Fibroblast of skin of abdomen (primary cell): ENCODE measurements at regions not wholly inside any gene's neighbourhood (a gene's known extent, or its start where the extent isn't known, plus 50 kb on each side); places are given as distances from the start of the nearest gene placed in this dataset.

Experiments used
- DNase-seq: peaks from one replicate; pipeline ENCODE4 v3.0.0-alpha.2; 2013

DNA sequence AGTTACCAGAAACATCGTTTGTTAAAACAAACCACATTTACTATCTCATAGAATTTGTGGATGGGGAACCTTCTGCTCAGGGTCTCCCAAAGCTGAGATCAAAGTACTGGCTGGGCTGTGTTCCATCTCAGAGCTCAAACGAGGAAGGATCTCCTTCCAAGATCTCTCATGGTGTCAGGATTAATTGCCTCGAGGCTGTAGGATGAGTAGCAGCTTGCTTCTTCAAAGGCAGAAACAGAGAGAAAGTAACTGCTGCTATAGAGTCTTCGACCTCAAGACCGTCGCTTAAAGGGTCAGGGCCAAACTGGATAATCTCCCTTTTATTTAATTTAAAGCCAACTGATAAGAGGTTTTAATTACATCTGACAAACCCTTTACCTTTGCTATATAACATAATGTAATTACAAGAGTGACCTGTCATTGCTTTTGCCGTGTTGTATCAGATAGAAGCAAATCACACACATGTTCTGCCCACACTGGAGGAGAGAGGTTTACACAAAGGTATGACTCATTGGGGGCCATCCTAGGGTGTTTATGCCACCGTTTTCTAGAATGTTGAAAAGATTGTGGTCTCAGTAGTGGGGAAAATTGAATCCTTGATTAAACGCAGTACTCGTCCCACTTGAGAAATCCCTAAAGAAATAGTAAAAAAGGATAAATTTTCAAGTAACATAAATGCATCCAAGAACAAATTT is 868.8 kb upstream of the TMEM132C start:
- peak; percentile 21 for DNase-seq

DNA sequence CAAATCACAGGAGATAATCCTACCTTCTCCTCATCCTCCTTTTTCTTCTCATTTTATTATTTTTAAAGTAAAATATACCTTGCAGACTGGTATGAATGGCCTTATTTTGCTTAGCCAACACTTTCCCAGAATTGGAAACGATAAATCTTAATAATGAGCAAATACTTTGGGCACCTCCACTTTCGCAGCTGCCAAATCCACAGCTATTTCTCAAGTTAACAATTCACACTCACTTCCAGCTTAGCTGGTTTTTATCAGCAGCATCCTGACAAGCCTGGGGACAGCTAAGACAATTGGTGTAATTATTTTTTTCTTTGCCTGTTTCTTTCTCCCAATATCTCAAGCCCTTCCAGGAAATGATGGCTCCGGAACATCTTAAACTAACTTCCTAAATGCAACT is 867.5 kb upstream of the TMEM132C start:
- no peak for DNase-seq

DNA sequence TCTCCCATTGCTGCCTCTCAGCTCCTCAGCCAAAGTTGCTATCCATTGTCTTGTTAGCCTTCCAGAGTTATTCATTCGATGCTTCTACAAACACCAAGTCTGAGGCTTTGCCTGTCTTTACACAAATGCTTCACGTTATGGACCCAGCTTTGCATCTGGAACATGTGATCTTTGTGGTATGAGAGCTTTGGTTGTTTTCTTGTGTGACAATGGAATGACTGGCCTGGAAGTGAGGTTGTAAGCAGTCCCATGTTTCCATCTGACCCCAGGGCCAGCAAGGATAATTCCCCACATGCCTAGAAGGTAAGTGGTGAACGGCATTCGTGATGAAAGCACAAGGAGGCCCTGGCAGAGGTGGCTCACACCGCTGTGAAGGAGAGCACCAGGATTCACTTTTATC is 866.7 kb upstream of the TMEM132C start:
- DNase-seq = peak; percentile 18

DNA sequence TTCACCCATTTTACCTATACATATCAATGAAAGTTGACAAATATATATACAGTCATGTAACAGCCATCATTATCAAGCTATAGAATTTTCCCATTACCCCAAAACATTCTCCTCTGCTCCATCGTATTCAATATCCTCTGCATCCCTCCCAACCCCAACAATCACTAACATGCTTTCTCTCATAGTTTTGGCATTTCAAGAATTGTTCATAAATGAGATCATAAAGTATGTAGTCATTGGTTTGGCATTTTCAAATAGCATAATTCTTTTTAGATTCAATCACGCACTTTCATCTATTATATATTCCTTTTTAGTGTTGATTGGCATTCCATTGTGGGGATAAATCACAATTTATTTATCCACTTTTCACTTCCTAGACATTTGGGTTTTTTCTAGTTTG is 866.0 kb upstream of the TMEM132C start:
- DNase-seq = peak; percentile 73

DNA sequence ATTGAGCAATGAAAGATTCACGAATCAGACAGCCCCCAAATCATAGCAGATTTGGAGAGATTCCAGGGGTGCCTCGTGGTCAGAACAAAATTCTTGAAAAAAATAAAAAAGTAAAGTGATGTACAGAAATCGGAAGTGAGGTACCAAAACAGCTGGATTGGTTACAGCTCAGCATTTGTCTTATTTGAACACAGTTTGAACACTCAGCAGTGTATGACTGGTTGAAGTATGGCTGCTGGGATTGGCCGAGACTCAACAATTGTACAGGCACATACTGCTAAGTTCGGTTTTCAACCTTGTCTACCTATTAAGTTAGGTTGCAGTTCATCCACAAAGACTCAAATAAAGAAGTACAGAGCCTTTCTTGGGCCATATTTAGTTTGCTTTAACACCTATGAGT is 865.4 kb upstream of the TMEM132C start:
- no peak for DNase-seq

DNA sequence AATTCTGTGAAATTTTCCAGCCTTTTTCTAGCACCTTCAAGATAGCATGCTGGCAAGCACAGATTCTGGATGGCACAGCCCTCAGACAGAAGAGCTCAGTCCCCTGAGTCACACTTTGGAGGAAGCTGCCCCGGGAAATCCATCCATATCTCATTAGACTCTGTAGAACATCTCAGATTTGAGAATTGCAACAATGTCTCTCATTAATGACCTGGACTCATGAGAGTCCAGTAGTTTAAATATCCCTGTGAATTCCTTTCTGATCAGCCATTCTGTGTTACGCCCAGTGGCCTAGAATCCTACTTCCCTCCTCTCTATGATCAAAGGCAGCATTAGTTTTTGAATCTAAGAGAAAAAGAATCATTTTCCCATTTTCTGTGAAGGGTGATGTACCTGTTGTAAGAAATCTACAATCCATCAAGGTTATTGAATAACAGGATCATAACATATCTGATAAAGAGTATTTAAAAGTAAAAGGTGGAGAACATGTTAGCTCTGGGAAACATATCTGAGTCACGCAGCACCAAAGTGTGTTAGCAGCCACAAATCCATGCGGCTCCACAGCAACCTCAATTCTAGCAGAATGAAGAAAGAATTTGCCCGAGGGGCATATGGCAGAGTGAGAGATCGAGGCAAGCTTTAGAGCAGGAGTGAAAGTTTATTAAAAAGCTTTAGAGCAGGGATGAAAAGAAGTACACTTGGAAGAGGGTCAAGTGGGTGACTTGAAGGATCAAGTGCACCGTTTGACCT is 855.6 kb upstream of the TMEM132C start:
- no peak for DNase-seq

DNA sequence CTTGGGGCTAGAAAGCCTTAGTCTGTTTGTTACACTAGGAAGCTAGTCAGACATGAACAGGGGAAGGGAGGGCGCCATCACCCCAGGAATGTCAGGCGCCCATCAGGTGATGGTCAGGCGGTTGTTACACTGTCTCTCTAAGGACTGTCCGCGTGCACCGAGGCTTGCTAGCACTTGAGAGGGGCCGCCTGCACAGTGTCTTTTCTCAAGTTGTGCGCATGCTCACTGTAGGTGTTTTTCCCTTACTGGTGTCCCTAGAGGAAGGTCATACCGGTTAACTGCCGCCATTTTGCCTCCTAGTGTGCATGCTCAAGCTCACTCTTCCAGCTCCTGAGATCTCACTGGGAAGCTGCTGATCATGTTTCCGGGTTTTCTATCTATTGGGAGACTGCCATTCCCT is 855.0 kb upstream of the TMEM132C start:
- DNase-seq = no peak

DNA sequence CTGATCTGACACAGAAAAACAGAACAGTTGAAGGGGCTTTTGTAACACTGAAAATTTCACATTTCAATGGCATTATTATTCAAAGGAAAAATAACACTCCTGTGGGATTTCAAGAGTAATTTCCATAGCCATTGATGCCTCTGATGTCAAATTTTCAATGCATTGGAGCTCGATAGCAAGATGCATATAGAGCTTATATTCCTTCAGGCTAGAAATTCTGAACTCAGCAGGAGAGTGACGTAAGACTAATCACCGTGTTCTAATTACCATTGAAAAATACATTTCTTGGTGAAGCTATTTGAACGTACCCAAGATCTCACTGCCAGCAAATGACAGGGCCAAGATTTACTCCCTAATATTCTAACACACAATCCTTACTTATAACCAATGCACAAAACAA is 854.1 kb upstream of the TMEM132C start:
- DNase-seq = no peak

DNA sequence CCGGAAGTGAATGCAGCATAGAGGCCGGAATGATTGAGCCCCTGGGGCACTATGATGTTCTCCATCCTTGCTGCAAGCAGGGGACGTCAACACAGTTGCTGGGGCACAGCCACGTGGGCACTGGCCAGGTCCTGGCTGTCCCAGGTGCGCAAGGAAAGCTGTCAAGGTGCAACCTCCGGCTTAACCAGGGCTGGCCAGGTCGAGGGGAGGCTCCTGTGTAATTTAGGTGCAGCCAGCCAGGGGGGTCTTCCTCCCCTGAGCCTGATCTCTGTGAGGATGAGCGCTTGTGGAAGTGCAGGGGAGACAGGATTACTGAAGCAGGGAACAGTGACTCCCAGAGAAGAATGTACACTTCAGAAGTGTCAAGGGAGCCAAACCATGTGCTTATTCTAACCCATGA is 852.8 kb upstream of the TMEM132C start:
- no peak for DNase-seq

DNA sequence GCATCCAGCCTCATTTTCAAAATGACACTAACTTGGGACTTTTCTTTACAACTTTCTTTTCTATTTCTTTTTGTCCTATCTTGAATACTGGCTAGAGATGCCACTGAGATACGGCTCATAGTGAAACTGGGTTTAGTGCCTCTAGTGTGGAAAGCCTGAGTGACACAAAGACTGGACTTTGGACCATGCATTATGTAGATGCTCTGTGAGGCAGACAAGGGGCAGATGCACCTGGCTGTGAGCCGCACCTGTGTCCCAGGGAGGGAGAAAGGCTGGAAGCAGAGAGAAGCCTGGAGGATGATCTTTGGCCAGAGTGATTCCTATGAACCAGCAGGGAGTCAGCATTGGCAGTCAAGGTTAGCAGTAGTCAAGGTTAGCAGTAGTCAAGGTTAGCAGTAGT is 852.3 kb upstream of the TMEM132C start:
- no peak for DNase-seq

DNA sequence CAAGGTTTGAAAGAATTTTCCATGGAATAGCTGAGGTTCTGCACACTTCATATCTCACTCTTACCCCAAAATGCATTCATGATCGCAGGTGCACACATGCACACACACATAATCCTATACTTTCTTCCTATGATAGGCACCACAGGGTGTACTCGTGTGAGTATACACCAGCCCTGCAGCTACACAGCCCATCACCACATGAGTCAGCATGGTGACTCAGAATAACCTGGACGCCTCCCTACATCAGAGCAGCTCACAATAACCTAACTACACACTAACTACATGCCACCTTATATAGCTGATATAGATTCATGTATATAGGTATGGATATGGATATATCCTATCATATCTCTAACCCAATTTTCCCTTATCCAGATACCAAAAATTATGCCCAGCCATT is 850.2 kb upstream of the TMEM132C start:
- DNase-seq = no peak

DNA sequence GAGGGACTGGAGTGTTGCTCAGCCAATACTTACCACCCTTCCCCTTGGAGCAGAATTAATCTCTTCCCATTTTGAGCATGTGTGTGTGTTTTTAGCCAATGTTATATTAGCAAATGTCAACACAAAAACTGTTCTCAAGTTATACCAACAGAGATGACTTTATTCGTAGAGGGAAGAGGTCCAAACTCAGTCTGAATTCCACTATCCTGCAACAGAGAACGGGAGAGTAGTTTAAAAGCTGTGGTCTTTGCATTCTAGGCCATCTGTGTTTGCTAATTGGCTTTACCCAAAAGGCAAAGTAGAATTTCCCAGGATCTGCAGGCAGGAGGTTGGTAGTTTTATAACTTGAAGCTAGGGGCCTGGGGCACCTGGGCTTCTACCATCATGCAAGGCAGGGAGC is 847.9 kb upstream of the TMEM132C start:
- no peak for DNase-seq

DNA sequence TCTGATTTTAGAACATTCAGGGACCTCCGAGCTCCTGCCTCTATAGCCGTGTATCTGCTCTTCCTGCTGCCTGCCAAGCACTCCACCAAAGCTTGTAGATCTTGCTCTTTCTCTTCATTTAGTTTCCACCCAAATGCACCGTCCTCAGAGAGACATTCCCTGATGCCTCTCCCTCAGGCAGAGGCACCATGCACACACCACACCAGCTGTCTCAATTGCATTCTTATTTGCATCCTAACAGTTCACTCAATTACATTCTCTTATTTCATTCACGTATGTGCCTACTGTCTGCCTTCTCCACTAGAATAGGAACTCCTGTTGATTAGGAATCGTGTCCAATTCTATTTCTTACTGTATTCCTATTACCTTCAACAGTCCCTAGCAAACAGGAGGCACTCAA is 845.4 kb upstream of the TMEM132C start:
- no peak for DNase-seq

DNA sequence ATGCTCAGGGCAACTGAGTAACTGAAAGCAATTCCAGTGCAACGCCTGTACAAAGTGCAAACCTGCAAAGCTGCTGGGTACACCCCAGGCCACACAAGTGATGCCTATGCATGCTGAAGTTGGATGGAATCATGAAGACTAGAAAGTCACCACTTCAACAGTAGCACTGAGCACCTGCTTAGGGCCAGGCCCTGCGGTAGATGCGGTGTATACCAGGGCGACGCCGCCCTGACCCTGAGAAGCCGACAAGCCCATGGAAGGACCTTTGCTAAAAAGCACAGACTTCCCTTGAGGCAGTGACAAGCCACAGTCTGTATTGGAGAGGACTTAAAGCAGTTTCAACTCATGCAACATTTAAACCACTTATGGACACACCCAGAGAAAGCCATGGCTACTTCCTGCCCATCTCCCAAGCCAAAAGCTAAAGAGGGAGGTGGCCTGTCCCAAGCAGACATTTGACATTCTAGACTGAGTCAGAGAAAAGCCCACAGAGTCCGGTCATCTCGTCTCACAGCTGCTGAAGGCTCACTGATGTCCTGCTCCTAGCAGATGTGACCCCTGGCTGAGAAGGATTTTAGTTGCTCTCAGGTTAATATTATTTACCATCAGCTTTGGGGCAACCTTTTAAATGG is 843.9 kb upstream of the TMEM132C start:
- no peak for DNase-seq

DNA sequence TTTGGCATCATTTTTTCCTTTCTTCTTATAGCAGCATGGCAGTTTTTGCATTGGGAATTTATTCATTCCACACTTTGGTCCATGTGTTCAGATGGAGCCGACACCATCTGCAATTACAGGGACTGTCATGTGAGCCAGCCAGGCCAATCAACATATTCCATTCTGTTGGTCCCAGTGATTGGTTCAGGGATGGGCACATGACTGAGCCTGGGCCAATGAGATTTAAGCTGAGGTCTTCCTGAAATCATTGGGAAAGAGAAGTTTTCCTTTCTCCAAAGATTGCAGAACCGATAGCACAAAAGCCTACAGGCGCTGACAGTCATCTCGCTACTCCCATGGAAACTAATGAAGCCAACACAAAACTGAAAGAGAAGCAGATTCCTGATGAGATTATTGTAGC is 841.5 kb upstream of the TMEM132C start:
- DNase-seq = no peak

DNA sequence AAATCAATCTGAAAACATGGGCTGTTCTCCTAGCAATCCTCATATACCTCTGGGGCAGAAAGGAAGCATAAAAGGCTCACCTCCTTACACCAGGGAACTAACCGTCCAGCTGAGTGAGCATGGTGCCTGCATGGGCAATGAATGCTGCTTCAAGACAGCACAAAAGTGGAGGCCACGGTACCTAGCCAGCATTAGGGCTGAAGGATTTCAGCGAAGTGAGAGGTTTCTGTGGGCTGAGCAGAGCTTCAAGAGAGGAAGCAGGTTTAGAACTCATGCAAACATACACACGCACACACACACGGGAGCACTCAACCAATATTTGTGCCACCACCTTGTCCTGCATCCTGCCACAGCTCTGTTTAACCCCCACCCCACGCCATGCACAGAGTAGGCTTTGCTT is 838.5 kb upstream of the TMEM132C start:
- no peak for DNase-seq

DNA sequence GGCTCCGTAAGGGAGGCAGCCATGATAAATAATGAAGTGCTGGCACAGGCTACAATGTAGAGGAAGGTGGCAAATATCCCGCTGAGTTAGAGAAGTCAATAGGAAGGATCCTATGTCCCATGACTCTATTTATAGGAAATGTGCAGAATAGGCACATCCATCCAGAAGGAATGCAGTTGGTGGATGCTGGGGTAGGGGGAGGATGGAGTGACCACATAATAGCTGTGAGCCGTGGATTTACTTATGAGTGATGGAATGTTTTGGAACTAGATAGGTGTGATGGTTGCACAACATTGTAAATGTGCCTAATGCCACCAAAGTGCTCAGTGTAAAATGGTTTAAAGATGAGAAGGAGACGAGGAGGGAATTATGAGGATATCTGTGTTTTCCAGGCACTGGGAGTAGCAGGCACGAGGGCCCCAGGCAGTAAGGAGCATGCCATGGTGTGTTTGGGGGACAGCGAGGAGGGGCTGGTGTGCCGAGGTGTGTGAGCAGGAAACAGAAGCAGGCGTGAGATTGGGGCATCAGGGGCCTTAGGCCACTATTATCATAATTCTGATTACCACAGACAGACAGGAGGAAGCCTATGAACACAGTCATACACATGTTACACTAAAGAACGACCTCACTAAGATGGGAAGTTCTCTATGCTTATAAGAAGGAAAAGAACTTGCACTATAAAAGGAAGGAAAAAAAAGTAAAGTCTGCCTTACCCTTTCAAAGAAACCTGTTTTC is 837.3 kb upstream of the TMEM132C start:
- DNase-seq = peak; percentile 34

DNA sequence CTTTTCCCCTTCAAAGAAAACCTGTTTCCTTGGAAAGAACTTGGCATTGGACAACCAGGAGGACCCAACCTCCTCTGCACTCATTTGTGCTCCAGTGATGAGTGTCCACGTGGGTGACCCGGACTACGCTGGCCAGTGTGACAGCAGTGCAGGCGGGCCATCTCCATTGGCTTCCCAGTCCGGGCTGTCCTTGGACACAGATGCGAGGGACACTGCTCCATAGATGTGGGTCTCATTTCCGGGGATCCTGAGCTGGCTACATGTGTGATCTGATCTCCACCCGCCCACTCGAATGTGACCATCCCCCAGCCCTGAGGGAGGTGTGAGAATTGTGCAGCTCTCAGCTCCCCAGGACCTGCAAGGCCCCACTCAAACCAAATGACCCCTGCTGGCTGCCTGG is 836.6 kb upstream of the TMEM132C start:
- DNase-seq = no peak

DNA sequence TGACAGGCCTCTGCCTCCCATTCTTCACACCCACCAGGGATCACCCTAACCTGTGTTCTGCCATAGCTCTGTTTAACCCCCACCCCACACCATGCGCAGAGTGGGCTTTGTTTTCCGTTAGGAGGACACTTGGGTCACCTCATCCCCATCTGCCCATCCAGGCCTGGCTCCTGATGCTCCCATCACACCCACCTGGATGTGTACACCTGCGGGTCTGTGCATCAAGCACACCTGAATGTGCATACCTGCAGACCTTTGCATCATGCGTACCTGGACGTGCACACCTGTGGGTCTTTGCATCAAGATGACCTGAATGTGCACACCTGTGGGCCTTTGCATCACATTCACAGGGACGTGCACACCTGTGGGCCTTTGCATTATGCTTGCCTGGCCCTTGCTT is 835.8 kb upstream of the TMEM132C start:
- DNase-seq = no peak

DNA sequence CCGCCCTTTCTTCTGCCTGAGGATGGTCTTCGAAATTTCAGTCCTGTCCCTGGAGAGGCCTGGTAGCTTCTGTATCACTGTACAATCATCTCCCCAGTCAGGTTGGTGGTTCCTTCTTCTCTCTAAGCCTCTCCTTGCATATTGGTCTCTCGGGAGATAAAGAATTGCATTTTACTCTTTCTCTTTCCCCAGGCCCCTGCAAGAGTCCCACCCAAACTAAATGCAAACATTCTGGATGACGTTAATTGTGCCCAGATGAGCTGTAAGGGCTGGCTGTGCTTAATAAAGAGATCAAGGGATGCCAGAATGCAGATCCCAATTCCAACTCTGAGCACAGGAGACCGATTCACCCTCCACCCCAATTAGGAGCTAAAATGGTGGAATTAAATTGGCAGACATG is 835.4 kb upstream of the TMEM132C start:
- DNase-seq = no peak

DNA sequence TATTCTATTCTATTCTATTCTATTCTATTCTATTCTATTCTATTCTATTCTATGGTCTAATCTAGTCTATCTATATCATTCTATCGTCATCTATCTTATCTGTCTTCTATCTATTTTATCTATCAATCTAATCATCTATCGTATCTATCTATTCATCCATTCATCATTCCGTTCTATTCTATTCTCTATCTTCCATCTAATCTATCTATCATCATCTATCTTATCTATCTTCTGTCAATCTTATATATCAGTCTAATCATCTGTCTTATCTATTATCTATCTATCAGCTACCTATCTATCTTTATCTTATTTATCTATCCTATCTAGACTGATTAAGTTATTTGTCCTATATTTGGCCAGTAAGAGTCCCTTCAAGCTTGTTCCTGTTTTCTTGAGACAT is 831.5 kb upstream of the TMEM132C start:
- DNase-seq = no peak

DNA sequence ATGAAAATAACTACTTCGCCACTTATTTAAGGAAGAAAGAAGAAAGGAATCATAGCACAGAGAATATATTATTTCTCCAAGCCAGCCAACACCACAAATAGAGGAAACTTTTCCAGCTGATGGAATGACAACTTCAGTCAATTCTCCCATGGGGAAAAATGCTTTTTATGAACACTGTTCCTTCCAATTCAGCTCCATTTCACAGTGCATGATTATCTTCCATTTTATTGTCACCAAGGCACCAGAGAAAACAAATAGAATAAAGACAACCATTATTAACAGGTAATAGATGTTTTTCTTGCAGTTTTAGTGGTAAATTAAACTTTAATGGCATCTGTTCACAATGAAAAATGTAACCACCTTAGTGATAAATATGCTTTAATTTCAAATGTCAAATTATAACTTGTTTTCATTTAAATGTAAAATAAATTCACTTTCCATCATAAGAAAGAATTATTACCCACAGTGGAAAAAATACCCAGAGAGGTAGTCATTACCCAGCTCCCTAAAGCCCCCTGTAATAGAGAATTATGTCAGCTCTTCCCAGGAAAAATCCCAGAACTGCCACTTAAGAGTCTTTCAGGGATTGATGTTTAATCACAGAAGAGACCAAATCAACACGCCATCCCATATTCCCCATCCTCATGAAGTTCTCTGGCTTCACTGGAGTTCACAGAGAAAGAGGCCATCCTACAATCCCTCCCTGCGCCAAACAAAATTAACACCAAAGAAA is 828.3 kb upstream of the TMEM132C start:
- no peak for DNase-seq
